Right lobe of liver (tissue), 6 donors: ENCODE measurements at regions not wholly inside any gene's neighbourhood (a gene's known extent, or its start where the extent isn't known, plus 50 kb on each side); places are given as distances from the start of the nearest gene placed in this dataset.

Experiments
- ATAC-seq, 4 donors: fragments of 200-7000 bp; cut with Tn5 transposase; one replicate each; pipeline ENCODE4 v1.9.1; 2020; ENCODE audit warnings: mild to moderate bottlenecking in 4 of 4, moderate library complexity in 4 of 4
- DNase-seq, 3 donors: peaks; one replicate each; pipeline ENCODE4 v3.0.0-alpha.2; 2020
- H3K27ac ChIP-seq, 3 donors: fragments of 200-600 bp; one replicate each; pipeline ENCODE4 v1.8.0; 2022
- H3K27me3 ChIP-seq, 2 donors: fragments of 200-600 bp; one replicate each; pipeline ENCODE4 v1.8.0; 2022
- H3K36me3 ChIP-seq, 4 donors: fragments of 200-600 bp; sonication (generic) in 1 of 4; one replicate each; pipeline versions ENCODE4 v1.5.1 to v1.8.0; 2017 to 2022; ENCODE audit warnings: control low read depth in 1 of 4
- H3K4me1 ChIP-seq, 4 donors: fragments of 200-600 bp; sonication (generic) in 1 of 4; one replicate each; pipeline versions ENCODE4 v1.5.1 to v1.8.0; 2017 to 2022; ENCODE audit warnings: control low read depth in 1 of 4
- H3K4me3 ChIP-seq, 3 donors: fragments of 200-600 bp; one replicate each; pipeline ENCODE4 v1.8.0; 2022
- H3K9me3 ChIP-seq, 4 donors: fragments of 200-600 bp; sonication (generic) in 1 of 4; one replicate each; pipeline versions ENCODE4 v1.5.1 to v1.8.0; 2017 to 2022; ENCODE audit warnings: control low read depth in 1 of 4
- CTCF ChIP-seq, 4 donors: fragments of 200-600 bp in 3 of 4; fragments of 450-650 bp in 1 of 4; IDR thresholded peaks; one replicate each; pipeline versions ENCODE4 v1.5.1 to v1.8.0; 2016 to 2022; ENCODE audit warnings: antibody characterized with exemption in 4 of 4, mild to moderate bottlenecking in 2 of 4
- POLR2A ChIP-seq: fragments of 450-650 bp; IDR thresholded peaks from one replicate; pipeline ENCODE4 v1.6.1; 2017; ENCODE audit warnings: antibody characterized with exemption, mild to moderate bottlenecking
- WGBS: methylation state at CpG from one replicate; pipeline ENCODE4 v1.1.6; 2018; ENCODE audit warnings: low coverage, low lambda C conversion rate; ENCODE audit not compliant: insufficient coverage; ENCODE audit errors: missing lambda C conversion rate; 5-methylcytosine and 5-hydroxymethylcytosine counted together
- intact Hi-C, 2 donors: fragments of 100-400 bp; cut with DNase I; formaldehyde crosslinking; loops; one replicate each; pipeline versions ENCODE4 v1.11.2 to v1.14.1; 2022
- donor health status: DM: no; HTN: yes; CAD: no.
- donor health status: DM: no; HTN: no; CAD: no.
- donor health status: DM: no; HTN: no; CAD: no.
- donor health status: DM: no; HTN: yes; CAD: no.
- donor health status: DM: no; HTN: yes; CAD: no.

- Histone ChIP-seq H3K9me3 (no peaks in the 10 kb centered on the region), H3K36me3 (no peaks in the 10 kb centered on the region), H3K27me3 (peaks cover 0 to 4% of the 10 kb centered on the region in 2 donors), H3K27ac (no peak overlapping the region), H3K4me1 (no peaks in the 10 kb centered on the region), H3K4me3 (no peak overlapping the region)
- intact Hi-C loops, result no loop called here
- DNase-seq, result no peak
- TF ChIP-seq POLR2A (no peak), CTCF (IDR thresholded peaks at IDR 0.05) (no peak)
- 45% methylated on average over 9 of the region's 10 CpGs for WGBS
- no peak for ATAC-seq
These were observed 79.2 kb downstream of the SST start for GRCh38 chr3:187590861-187591576.

- Histone ChIP-seq H3K9me3 (no peaks in the 10 kb centered on the region), H3K36me3 (no peaks in the 10 kb centered on the region), H3K4me3 (no peak overlapping the region), H3K27me3 (no peaks in the 10 kb centered on the region), H3K4me1 (no peaks in the 10 kb centered on the region), H3K27ac (no peak overlapping the region)
- WGBS, result 55% methylated on average over 4 of the region's 4 CpGs
- no peak for ATAC-seq
- TF ChIP-seq POLR2A (no peak), CTCF (IDR thresholded peaks at IDR 0.05) (no peak)
- intact Hi-C loops, result no loop called here
- no peak for DNase-seq
These were observed 83.1 kb downstream of the SST start for GRCh38 chr3:187587076-187587475.

- no peaks in the 10 kb centered on the region for H3K27me3 ChIP-seq
- no peak overlapping the region for H3K27ac ChIP-seq
- intact Hi-C loops, result no loop called here
- no peaks in the 10 kb centered on the region for H3K9me3 ChIP-seq
- H3K4me1 ChIP-seq, result no peaks in the 10 kb centered on the region
- ATAC-seq (no peak), DNase-seq (no peak)
- no peak for TF ChIP-seq CTCF (IDR thresholded peaks at IDR 0.05)
- no peak for TF ChIP-seq POLR2A
- H3K36me3 ChIP-seq, result no peaks in the 10 kb centered on the region
- H3K4me3 ChIP-seq, result no peak overlapping the region
These were observed 84.0 kb downstream of the SST start for GRCh38 chr3:187586226-187586625.

- no peaks in the 10 kb centered on the region for H3K36me3 ChIP-seq
- DNase-seq (no peak), ATAC-seq (no peak)
- no peaks in the 10 kb centered on the region for H3K4me1 ChIP-seq
- H3K27me3 ChIP-seq, result no peaks in the 10 kb centered on the region
- H3K9me3 ChIP-seq, result no peaks in the 10 kb centered on the region
- H3K27ac ChIP-seq, result no peak overlapping the region
- H3K4me3 ChIP-seq, result no peak overlapping the region
- 37% methylated on average over 2 of the region's 2 CpGs for WGBS
- intact Hi-C loops, result no loop called here
- TF ChIP-seq CTCF (IDR thresholded peaks at IDR 0.05) (no peak), POLR2A (no peak)
These were observed 97.8 kb downstream of the SST start for GRCh38 chr3:187572441-187572840.

- H3K36me3 ChIP-seq, result no peaks in the 10 kb centered on the region
- intact Hi-C loops, result no loop called here
- no peaks in the 10 kb centered on the region for H3K27me3 ChIP-seq
- H3K27ac ChIP-seq, result no peak overlapping the region
- ATAC-seq (peak in 1 of 4 donors; percentile 14), DNase-seq (no peak)
- 68% methylated on average over 3 of the region's 4 CpGs for WGBS
- H3K4me1 ChIP-seq, result no peaks in the 10 kb centered on the region
- no peaks in the 10 kb centered on the region for H3K9me3 ChIP-seq
- no peak overlapping the region for H3K4me3 ChIP-seq
- TF ChIP-seq POLR2A (no peak), CTCF (IDR thresholded peaks at IDR 0.05) (no peak)
These were observed 98.5 kb downstream of the SST start for GRCh38 chr3:187571701-187572100.
